ENCODE measurements at regions not wholly inside any gene's neighbourhood (a gene's known extent, or its start where the extent isn't known, plus 50 kb on each side); places are given as distances from the start of the nearest gene placed in this dataset.
A peak's percentile ranks its signal among the peaks of the same experiment; 100 is the strongest.

GRCh38 chr5:98463222-98463621 lies 310.2 kb upstream of the RGMB start:
- TF ChIP-seq CTCF (IDR thresholded peaks at IDR 0.05) = no peak
- no peak overlapping the region for H3K4me3 ChIP-seq
- intact Hi-C loops (cut with DNase I, micrococcal nuclease) = no loop called here
- peak in 1 of 3 donors; percentile 35 for DNase-seq
- H3K9me3 ChIP-seq = no peaks in the 10 kb centered on the region
- peak; percentile 58 for ATAC-seq
- H3K36me3 ChIP-seq (ENCODE audit: low read depth) = no peaks in the 10 kb centered on the region
- no peaks in the 10 kb centered on the region for H3K4me1 ChIP-seq (ENCODE audit: low read depth)

- TF ChIP-seq CTCF (IDR thresholded peaks at IDR 0.05) = no peak
- no peak for DNase-seq
- Histone ChIP-seq H3K36me3 (ENCODE audit: low read depth) (no peaks in the 10 kb centered on the region), H3K4me3 (no peak overlapping the region), H3K4me1 (ENCODE audit: low read depth) (no peaks in the 10 kb centered on the region), H3K9me3 (no peaks in the 10 kb centered on the region)
- intact Hi-C loops (cut with DNase I, micrococcal nuclease) = no loop called here
- ATAC-seq = no peak
These were observed 309.8 kb upstream of the RGMB start for GRCh38 chr5:98463676-98464075.

- H3K4me1 ChIP-seq (ENCODE audit: low read depth) = no peaks in the 10 kb centered on the region
- no peaks in the 10 kb centered on the region for H3K36me3 ChIP-seq (ENCODE audit: low read depth)
- no peak for DNase-seq
- H3K9me3 ChIP-seq = no peaks in the 10 kb centered on the region
- H3K4me3 ChIP-seq = no peak overlapping the region
- no peak for TF ChIP-seq CTCF (IDR thresholded peaks at IDR 0.05)
- ATAC-seq = no peak
- intact Hi-C loops (cut with DNase I, micrococcal nuclease) = no loop called here
These were observed 308.6 kb upstream of the RGMB start for GRCh38 chr5:98464737-98465330.

GRCh38 chr5:98468188-98468869 lies 305.1 kb upstream of the RGMB start:
- Histone ChIP-seq H3K9me3 (no peaks in the 10 kb centered on the region), H3K4me3 (no peak overlapping the region), H3K4me1 (ENCODE audit: low read depth) (no peaks in the 10 kb centered on the region), H3K36me3 (ENCODE audit: low read depth) (no peaks in the 10 kb centered on the region)
- no peak for TF ChIP-seq CTCF (IDR thresholded peaks at IDR 0.05)
- DNase-seq (no peak), ATAC-seq (no peak)
- intact Hi-C loops (cut with DNase I, micrococcal nuclease) = no loop called here

- TF ChIP-seq CTCF (IDR thresholded peaks at IDR 0.05) = no peak
- ATAC-seq = no peak
- Histone ChIP-seq H3K9me3 (no peaks in the 10 kb centered on the region), H3K4me1 (ENCODE audit: low read depth) (peaks cover 4% of the 10 kb centered on the region), H3K4me3 (no peak overlapping the region), H3K36me3 (ENCODE audit: low read depth) (no peaks in the 10 kb centered on the region)
- intact Hi-C loops (cut with DNase I, micrococcal nuclease) = no loop called here
- DNase-seq = no peak
These were observed 302.7 kb upstream of the RGMB start for GRCh38 chr5:98470747-98471146.
